Chondrocyte (in vitro differentiated cells): ENCODE measurements at regions not wholly inside any gene's neighbourhood (a gene's known extent, or its start where the extent isn't known, plus 50 kb on each side); places are given as distances from the start of the nearest gene placed in this dataset.

Experiments used
- DNase-seq: peaks from one replicate; pipeline ENCODE4 v3.0.0; 2021; ENCODE audit warnings: mixed read lengths, low spot score
- H3K27ac Mint-ChIP-seq: one replicate; pipeline ENCODE4 v1.8.0; 2021; ENCODE audit warnings: mild to moderate bottlenecking, moderate library complexity, mixed read lengths; ENCODE audit not compliant: unreplicated experiment
- H3K27me3 Mint-ChIP-seq: 2 replicates; pipeline ENCODE4 v1.8.0; 2021; ENCODE audit warnings: low read depth, mixed read lengths
- H3K36me3 Mint-ChIP-seq: 2 replicates; pipeline ENCODE4 v1.8.0; 2021; ENCODE audit warnings: low read depth, mixed read lengths
- H3K4me1 Mint-ChIP-seq: 2 replicates; pipeline ENCODE4 v1.8.0; 2021; ENCODE audit warnings: low read depth, mild to moderate bottlenecking, mixed read lengths
- H3K4me3 Mint-ChIP-seq: one replicate; pipeline ENCODE4 v1.8.0; 2021; ENCODE audit warnings: mild to moderate bottlenecking, moderate library complexity, mixed read lengths; ENCODE audit not compliant: unreplicated experiment
- H3K9me3 Mint-ChIP-seq: 2 replicates; pipeline ENCODE4 v1.8.0; 2021; ENCODE audit warnings: low read depth, mixed read lengths
- TF ChIP-seq, protein P1 (sequence below): fragments of 200-600 bp; sonication (generic); IDR thresholded peaks from 2 replicates; pipeline ENCODE4 v1.5.0; 2021; ENCODE audit warnings: antibody characterized with exemption, mild to moderate bottlenecking, moderate library complexity

DNA sequence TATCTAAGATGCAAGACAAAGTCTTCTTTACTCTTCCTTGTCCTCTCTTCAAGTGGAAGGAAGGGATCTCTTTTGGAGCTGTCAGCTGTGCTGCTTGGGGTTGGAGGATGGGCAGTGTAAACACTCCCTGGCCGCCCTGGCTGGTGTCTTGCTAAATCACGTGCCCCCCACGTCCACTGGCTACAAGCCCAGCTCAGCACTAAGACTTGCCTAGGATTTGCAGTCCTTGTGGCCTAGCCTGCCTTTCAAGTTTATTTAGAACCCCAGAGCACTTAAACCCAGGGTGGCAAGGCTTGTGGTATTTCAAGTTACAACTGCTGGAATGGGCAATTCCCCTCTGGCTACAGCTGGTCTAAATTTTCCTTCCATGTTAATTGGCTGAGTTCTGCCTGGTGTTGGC lies 272.4 kb upstream of the MYO3A start:
- H3K27ac Mint-ChIP-seq = no peak overlapping the region
- H3K9me3 Mint-ChIP-seq = peaks cover 17% of the 10 kb centered on the region
- H3K27me3 Mint-ChIP-seq = peaks cover 7% of the 10 kb centered on the region
- no peak for DNase-seq
- no peaks in the 10 kb centered on the region for H3K4me1 Mint-ChIP-seq
- H3K36me3 Mint-ChIP-seq = no peaks in the 10 kb centered on the region
- TF ChIP-seq, protein P1, sequence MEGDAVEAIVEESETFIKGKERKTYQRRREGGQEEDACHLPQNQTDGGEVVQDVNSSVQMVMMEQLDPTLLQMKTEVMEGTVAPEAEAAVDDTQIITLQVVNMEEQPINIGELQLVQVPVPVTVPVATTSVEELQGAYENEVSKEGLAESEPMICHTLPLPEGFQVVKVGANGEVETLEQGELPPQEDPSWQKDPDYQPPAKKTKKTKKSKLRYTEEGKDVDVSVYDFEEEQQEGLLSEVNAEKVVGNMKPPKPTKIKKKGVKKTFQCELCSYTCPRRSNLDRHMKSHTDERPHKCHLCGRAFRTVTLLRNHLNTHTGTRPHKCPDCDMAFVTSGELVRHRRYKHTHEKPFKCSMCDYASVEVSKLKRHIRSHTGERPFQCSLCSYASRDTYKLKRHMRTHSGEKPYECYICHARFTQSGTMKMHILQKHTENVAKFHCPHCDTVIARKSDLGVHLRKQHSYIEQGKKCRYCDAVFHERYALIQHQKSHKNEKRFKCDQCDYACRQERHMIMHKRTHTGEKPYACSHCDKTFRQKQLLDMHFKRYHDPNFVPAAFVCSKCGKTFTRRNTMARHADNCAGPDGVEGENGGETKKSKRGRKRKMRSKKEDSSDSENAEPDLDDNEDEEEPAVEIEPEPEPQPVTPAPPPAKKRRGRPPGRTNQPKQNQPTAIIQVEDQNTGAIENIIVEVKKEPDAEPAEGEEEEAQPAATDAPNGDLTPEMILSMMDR = no peak
- no peak overlapping the region for H3K4me3 Mint-ChIP-seq

DNA sequence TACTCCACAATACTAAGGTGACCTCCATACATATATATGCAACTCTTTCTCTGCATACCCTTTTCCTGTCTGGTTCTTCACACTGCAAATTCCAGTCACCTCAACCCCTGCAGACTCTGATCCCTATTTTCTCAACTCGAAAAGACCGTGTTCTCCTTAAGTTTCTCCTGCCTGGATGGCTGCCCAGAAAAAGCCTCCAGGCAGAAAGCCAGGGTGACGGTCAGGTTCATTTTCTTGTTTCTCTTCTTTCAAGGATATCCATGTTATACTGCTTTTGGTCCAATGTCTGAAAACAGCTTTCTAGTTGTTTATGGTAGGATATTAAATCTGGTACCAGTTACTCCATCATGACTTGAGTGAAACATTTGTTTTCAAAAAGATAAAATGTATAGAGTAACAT lies 267.8 kb upstream of the MYO3A start:
- Mint-ChIP-seq H3K36me3 (no peaks in the 10 kb centered on the region), H3K4me1 (no peaks in the 10 kb centered on the region), H3K27me3 (peaks cover 3% of the 10 kb centered on the region), H3K27ac (no peak overlapping the region), H3K4me3 (no peak overlapping the region), H3K9me3 (peaks cover 8% of the 10 kb centered on the region)
- DNase-seq = no peak
- TF ChIP-seq, protein P1 = no peak

DNA sequence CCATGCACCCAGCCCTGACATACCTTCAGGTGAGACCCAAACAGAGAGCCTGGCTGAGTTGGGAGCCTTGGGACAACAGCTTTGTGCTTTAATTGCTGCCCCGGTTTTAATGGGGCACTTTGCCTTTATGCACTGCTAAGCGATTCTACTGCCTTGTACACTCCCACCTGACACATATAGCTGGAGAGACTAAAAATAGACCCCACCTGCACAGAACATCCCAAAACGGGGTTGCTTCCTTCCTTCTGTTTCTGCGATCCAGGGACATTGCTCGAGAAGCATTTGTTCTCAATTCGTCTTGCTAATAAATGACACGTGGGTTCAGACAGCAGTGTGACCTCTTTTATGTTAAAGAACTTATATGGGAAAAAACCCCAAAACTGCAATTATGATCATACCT lies 258.8 kb upstream of the MYO3A start:
- H3K4me1 Mint-ChIP-seq = no peaks in the 10 kb centered on the region
- no peak for DNase-seq
- TF ChIP-seq, protein P1 = no peak

DNA sequence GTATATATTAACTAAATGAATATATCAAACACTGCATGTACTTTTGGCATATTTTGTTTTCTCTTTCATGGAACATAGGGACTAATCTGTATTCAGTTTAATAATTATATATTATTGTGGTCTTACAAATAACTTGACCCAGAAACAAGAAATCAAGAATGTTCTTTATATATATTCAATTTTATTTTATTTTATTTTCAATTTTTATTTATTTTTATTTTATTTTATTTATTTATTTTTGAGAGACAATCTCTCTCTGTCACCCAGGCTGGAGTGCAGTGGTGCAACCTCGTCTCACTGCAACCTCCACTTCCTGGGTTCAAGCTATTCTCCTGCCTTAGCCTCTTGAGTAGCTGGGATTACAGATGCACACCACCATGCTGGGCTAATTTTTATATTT lies 258.4 kb upstream of the MYO3A start:
- Mint-ChIP-seq H3K4me1 (no peaks in the 10 kb centered on the region), H3K9me3 (peaks cover 6% of the 10 kb centered on the region), H3K4me3 (no peak overlapping the region), H3K27me3 (no peaks in the 10 kb centered on the region), H3K36me3 (no peaks in the 10 kb centered on the region), H3K27ac (no peak overlapping the region)
- no peak for DNase-seq
- TF ChIP-seq, protein P1 = no peak

More for the DNA sequence above, 258.8 kb upstream of the MYO3A start:
- H3K27me3 Mint-ChIP-seq = no peaks in the 10 kb centered on the region
- H3K27ac Mint-ChIP-seq = no peak overlapping the region
- H3K4me3 Mint-ChIP-seq = no peak overlapping the region
- H3K9me3 Mint-ChIP-seq = peaks cover 6% of the 10 kb centered on the region
- no peaks in the 10 kb centered on the region for H3K36me3 Mint-ChIP-seq

DNA sequence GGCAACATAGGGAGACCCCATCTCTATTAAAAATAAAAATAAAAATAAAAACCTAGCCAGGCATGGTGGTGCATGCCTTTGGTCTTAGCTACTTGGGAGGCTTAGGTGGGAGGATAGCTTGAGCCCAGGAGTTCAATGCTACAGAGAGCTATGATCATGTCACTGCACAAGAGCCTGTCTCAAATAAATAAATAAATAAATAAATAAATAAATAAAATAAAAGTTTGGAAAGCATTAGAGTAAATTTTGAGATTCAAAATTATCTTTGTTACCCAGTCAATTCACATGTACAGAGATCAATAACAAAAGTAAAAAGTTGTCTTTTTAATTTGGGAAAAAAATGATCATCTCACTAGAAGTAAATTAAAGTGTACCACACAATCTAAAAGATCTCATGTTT lies 255.8 kb upstream of the MYO3A start:
- Mint-ChIP-seq H3K27me3 (no peaks in the 10 kb centered on the region), H3K27ac (no peak overlapping the region), H3K4me3 (no peak overlapping the region), H3K4me1 (no peaks in the 10 kb centered on the region), H3K9me3 (peaks cover 6% of the 10 kb centered on the region), H3K36me3 (no peaks in the 10 kb centered on the region)
- TF ChIP-seq, protein P1 = no peak
- DNase-seq = no peak
